SK-N-SH treated with all-trans-retinoic acid at 6 μM for 48 hours (cell line): ENCODE measurements at regions not wholly inside any gene's neighbourhood (a gene's known extent, or its start where the extent isn't known, plus 50 kb on each side); places are given as distances from the start of the nearest gene placed in this dataset.

Source experiments
- CREB5 ChIP-seq: fragments of 250-450 bp; sonication (Bioruptor Pico); IDR thresholded peaks from 2 replicates; pipeline ENCODE4 v1.5.1; 2020; ENCODE audit warnings: low read depth, mild to moderate bottlenecking, moderate library complexity
- ESRRG ChIP-seq: fragments of 250-450 bp; sonication (Bioruptor Pico); IDR thresholded peaks from 2 replicates; pipeline ENCODE4 v1.6.1; 2021; ENCODE audit warnings: mild to moderate bottlenecking
- POU6F1 ChIP-seq: fragments of 250-450 bp; sonication (Bioruptor Pico); IDR thresholded peaks from 2 replicates; pipeline ENCODE4 v1.8.0; 2021; ENCODE audit warnings: low read depth, mild to moderate bottlenecking, moderate library complexity, borderline replicate concordance
- ZFP3 ChIP-seq: fragments of 250-450 bp; sonication (Bioruptor Pico); IDR thresholded peaks from 2 replicates; pipeline ENCODE4 v1.5.0; 2020; ENCODE audit warnings: mild to moderate bottlenecking, moderate library complexity
- ZNF8 ChIP-seq: fragments of 450-650 bp; formaldehyde crosslinking; IDR thresholded peaks from 2 replicates; pipeline ENCODE4 v1.5.0; 2020; ENCODE audit warnings: mild to moderate bottlenecking, moderate library complexity

- no peak for TF ChIP-seq ESRRG
- no peak for TF ChIP-seq POU6F1
- TF ChIP-seq ZNF8 (CRISPR knock-in tag) = no peak
- TF ChIP-seq CREB5 = no peak
- no peak for TF ChIP-seq ZFP3
These were observed 250.8 kb upstream of the CTAGE1 start for GRCh38 chr18:22668496-22668895.
